Mucosa of rectum (tissue), 2 donors: ENCODE measurements at regions not wholly inside any gene's neighbourhood (a gene's known extent, or its start where the extent isn't known, plus 50 kb on each side); places are given as distances from the start of the nearest gene placed in this dataset.
"Not testable (repeated sequence)": the region's sequence is repeated elsewhere in the genome, so short reads cannot be mapped to it uniquely, and the experiment has no call there.

Experiments
- H3K27ac ChIP-seq, 2 donors: one replicate each; pipeline ENCODE4 v1.7.0; 2013; ENCODE audit warnings: inconsistent platforms in 2 of 2, low read depth in 2 of 2, low read length in 2 of 2
- H3K27me3 ChIP-seq, 2 donors: one replicate each; pipeline ENCODE4 v1.7.0; 2013; ENCODE audit warnings: low read length in 2 of 2; ENCODE audit not compliant: control insufficient read depth in 2 of 2, insufficient read depth in 2 of 2
- H3K36me3 ChIP-seq, 2 donors: one replicate each; pipeline ENCODE4 v1.7.0; 2013; ENCODE audit warnings: low read length in 2 of 2; ENCODE audit not compliant: control insufficient read depth in 2 of 2, insufficient read depth in 2 of 2
- H3K4me1 ChIP-seq, 2 donors: one replicate each; pipeline ENCODE4 v1.7.0; 2013; ENCODE audit warnings: low read length in 2 of 2, mild to moderate bottlenecking in 1 of 2; ENCODE audit not compliant: control insufficient read depth in 2 of 2, insufficient read depth in 2 of 2
- H3K4me3 ChIP-seq, 2 donors: one replicate each; pipeline ENCODE4 v1.7.0; 2013; ENCODE audit warnings: low read length in 2 of 2
- H3K9ac ChIP-seq, 2 donors: one replicate each; pipeline ENCODE4 v1.7.0; 2013; ENCODE audit warnings: low read length in 2 of 2, low read depth in 1 of 2, mild to moderate bottlenecking in 1 of 2
- H3K9me3 ChIP-seq, 2 donors: one replicate each; pipeline ENCODE4 v1.7.0; 2013; ENCODE audit warnings: low read length in 2 of 2; ENCODE audit not compliant: control insufficient read depth in 2 of 2
- donor health status: healthy.
- donor health status: Normal muscosa, but diverticular disease.

DNA sequence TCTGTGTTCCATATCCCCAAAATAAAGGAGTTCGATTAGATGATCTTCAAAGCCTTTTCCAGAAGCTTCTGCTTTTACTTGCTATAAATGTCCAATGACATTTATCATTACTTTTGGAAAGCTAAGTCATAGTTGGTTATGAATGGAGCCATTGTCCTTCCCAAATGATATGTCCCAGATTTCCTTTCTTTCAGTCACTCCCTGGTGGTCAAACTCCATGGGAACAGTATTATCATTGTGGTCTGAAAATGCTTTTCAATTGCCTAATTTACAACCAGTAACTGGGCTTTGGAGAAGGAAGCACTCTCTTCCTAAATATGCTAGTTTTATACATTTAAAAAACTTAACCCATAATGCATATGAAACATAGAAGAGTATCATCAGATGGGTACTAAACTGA is 571.5 kb upstream of the AMOT start:
- Histone ChIP-seq H3K27ac (no peak overlapping the region), H3K27me3 (no peaks in the 10 kb centered on the region), H3K9ac (no peak overlapping the region), H3K4me3 (no peak overlapping the region), H3K4me1 (no peaks in the 10 kb centered on the region), H3K9me3 (no peaks in the 10 kb centered on the region), H3K36me3 (no peaks in the 10 kb centered on the region)

- no peaks in the 10 kb centered on the region for H3K9me3 ChIP-seq
- no peaks in the 10 kb centered on the region for H3K36me3 ChIP-seq
- no peak overlapping the region for H3K9ac ChIP-seq
- H3K27me3 ChIP-seq: no peaks in the 10 kb centered on the region
- H3K4me3 ChIP-seq: no peak overlapping the region
- no peaks in the 10 kb centered on the region for H3K4me1 ChIP-seq
- no peak overlapping the region for H3K27ac ChIP-seq
Measured at GRCh38 chrX:113408843-113409242, 568.2 kb upstream of the AMOT start.

DNA sequence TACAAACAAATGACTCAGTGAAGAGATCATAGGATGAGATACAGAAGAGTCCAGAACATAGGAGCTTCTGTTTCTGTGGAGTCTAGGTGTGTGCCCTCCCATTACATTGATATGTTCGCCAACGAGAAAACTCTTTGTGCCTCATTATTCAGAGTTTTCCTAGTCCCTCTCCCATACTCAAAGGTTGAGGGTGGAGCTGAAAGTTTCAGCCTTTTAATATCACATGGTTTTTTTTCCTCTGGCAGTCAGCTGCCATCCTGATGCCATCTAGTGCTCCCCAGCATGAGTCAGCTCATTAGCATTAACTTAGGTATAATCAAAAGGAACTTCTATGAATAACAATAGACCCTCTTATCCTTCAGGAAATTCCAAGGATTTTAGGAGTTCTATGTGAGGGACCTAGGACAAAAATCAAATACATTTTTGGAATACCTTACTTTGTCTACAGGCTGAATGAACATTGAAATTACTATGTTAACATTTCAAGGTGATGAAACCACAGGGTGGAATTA is 559.6 kb upstream of the AMOT start:
- Histone ChIP-seq H3K9ac (no peak overlapping the region), H3K27ac (no peak overlapping the region), H3K9me3 (no peaks in the 10 kb centered on the region), H3K36me3 (no peaks in the 10 kb centered on the region), H3K27me3 (no peaks in the 10 kb centered on the region), H3K4me1 (no peaks in the 10 kb centered on the region), H3K4me3 (no peak overlapping the region)

DNA sequence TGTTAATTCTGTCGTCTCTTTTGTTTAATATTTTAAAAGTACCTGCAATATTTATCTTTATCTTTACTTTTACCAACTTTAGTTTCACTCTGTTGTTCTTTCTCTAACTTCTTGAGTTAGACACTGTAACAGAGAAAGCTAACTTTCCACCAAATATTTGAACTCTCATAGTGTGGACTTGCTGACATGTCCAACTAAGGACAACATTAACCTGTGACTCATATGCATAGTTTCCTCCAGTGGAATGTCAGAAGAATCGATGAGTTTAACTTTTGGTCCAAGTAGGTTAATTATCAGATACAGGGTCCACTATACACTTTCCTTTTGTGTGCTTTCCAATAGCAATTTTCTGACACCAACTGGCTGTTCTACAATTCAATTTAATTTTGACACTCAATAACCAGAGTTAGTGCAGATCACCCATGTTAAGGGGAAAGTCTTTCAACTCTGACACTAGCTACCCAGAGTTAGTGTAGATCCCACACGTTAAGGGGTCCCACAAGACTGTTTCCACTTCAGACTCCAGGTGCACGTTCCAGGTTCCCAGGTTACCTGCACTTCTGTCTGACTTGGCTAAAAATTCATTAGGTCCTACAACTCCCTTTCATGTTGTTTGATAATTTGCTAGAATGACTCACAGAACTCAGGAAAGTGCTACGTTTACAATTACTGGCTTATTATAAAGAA is 559.0 kb upstream of the AMOT start:
- no peak overlapping the region for H3K27ac ChIP-seq
- H3K27me3 ChIP-seq: no peaks in the 10 kb centered on the region
- no peak overlapping the region for H3K9ac ChIP-seq
- H3K36me3 ChIP-seq: no peaks in the 10 kb centered on the region
- H3K4me1 ChIP-seq: no peaks in the 10 kb centered on the region
- H3K9me3 ChIP-seq: no peaks in the 10 kb centered on the region
- H3K4me3 ChIP-seq: no peak overlapping the region

DNA sequence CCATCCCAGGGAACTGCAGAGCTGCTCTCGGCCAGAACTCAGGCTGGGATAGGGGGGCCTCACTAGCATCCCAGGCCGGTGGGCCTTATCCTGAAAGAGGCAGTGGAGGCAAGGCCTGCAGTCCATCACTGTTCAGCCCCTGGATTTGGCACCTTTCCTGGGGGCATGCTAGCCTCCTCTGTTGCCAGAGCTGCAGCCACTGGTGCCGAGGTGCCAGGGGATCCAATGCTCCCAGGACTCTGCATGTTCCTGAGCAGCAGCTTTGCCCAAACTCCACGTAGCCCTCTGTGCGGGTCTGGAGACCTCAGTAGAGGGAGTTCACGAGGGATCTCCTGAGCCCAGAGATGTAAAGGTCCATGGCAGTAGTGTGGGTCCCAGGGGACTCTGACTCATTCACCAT is 551.7 kb upstream of the AMOT start:
- Histone ChIP-seq H3K27ac (no peak overlapping the region), H3K36me3 (no peaks in the 10 kb centered on the region), H3K4me3 (no peak overlapping the region), H3K9me3 (no peaks in the 10 kb centered on the region), H3K9ac (no peak overlapping the region), H3K27me3 (no peaks in the 10 kb centered on the region), H3K4me1 (no peaks in the 10 kb centered on the region)

GRCh38 chrX:113391875-113392274 is 551.2 kb upstream of the AMOT start:
- Histone ChIP-seq H3K9ac (no peak overlapping the region), H3K4me3 (no peak overlapping the region), H3K36me3 (no peaks in the 10 kb centered on the region), H3K4me1 (no peaks in the 10 kb centered on the region), H3K9me3 (no peaks in the 10 kb centered on the region), H3K27me3 (no peaks in the 10 kb centered on the region), H3K27ac (no peak overlapping the region)

GRCh38 chrX:113390531-113390930 is 549.9 kb upstream of the AMOT start:
- Histone ChIP-seq H3K9me3 (no peaks in the 10 kb centered on the region), H3K27ac (no peak overlapping the region), H3K36me3 (no peaks in the 10 kb centered on the region), H3K9ac (no peak overlapping the region), H3K4me1 (no peaks in the 10 kb centered on the region), H3K27me3 (no peaks in the 10 kb centered on the region), H3K4me3 (no peak overlapping the region)

GRCh38 chrX:113389846-113390245 is 549.2 kb upstream of the AMOT start:
- H3K27me3 ChIP-seq: no peaks in the 10 kb centered on the region
- no peak overlapping the region for H3K4me3 ChIP-seq
- no peak overlapping the region for H3K9ac ChIP-seq
- H3K27ac ChIP-seq: no peak overlapping the region
- H3K9me3 ChIP-seq: no peaks in the 10 kb centered on the region
- H3K36me3 ChIP-seq: no peaks in the 10 kb centered on the region
- H3K4me1 ChIP-seq: no peaks in the 10 kb centered on the region

- Histone ChIP-seq H3K36me3 (no peaks in the 10 kb centered on the region), H3K4me1 (no peaks in the 10 kb centered on the region), H3K9me3 (no peaks in the 10 kb centered on the region), H3K27me3 (no peaks in the 10 kb centered on the region), H3K4me3 (no peak overlapping the region), H3K27ac (no peak overlapping the region), H3K9ac (no peak overlapping the region)
Measured at GRCh38 chrX:113384628-113385027, 544.0 kb upstream of the AMOT start.

GRCh38 chrX:113373421-113373820 is 532.8 kb upstream of the AMOT start:
- H3K36me3 ChIP-seq, H3K4me1 ChIP-seq, H3K4me3 ChIP-seq, H3K27me3 ChIP-seq, H3K9ac ChIP-seq, H3K27ac ChIP-seq, H3K9me3 ChIP-seq: not testable (repeated sequence)
